GM10266 (cell line): ENCODE measurements at regions not wholly inside any gene's neighbourhood (a gene's known extent, or its start where the extent isn't known, plus 50 kb on each side); places are given as distances from the start of the nearest gene placed in this dataset.

Experiments used
- DNase-seq: peaks from one replicate; pipeline ENCODE4 v3.0.0; 2012; ENCODE audit errors: extremely low spot score
- TF ChIP-seq, protein P1 (sequence below): IDR thresholded peaks from 2 replicates; pipeline ENCODE4 v1.5.1; 2012; ENCODE audit warnings: mild to moderate bottlenecking, low read depth; ENCODE audit not compliant: control insufficient read depth, insufficient read depth; ENCODE audit errors: missing control alignments

DNA sequence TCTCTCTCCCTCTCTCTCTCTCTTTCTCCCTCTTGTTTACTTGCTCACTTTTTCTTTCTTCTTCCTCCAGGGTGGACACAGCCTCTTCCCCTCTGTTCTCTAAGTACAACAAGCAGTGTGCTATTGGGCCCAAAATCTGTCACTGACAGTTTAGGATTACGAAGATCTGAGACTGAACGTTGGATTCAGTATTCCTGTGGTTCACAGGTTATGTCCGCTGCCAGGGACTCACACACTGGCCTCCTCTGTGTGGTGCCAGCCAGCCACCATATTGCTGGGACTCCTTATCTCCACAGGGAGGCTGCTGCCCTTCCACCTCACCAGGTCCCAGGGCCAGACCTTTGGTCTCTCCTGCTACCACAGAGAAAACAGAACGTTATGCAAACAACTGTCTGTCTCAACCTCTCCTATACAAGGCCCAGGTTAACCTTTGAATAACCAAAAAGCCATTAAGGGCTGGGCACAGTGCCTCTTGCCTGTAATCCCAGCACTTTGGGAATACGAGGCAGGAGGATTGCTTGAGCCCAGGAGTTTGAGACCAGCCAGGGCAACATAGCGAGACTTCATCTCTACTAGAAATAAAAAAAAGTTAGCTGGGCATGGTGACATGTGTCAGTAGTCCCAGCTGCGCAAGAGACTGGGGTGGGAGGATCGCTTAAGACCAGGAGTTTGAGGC lies 171.9 kb upstream of the RAB4A start:
- DNase-seq = no peak
- TF ChIP-seq, protein P1, sequence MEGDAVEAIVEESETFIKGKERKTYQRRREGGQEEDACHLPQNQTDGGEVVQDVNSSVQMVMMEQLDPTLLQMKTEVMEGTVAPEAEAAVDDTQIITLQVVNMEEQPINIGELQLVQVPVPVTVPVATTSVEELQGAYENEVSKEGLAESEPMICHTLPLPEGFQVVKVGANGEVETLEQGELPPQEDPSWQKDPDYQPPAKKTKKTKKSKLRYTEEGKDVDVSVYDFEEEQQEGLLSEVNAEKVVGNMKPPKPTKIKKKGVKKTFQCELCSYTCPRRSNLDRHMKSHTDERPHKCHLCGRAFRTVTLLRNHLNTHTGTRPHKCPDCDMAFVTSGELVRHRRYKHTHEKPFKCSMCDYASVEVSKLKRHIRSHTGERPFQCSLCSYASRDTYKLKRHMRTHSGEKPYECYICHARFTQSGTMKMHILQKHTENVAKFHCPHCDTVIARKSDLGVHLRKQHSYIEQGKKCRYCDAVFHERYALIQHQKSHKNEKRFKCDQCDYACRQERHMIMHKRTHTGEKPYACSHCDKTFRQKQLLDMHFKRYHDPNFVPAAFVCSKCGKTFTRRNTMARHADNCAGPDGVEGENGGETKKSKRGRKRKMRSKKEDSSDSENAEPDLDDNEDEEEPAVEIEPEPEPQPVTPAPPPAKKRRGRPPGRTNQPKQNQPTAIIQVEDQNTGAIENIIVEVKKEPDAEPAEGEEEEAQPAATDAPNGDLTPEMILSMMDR = no peak

DNA sequence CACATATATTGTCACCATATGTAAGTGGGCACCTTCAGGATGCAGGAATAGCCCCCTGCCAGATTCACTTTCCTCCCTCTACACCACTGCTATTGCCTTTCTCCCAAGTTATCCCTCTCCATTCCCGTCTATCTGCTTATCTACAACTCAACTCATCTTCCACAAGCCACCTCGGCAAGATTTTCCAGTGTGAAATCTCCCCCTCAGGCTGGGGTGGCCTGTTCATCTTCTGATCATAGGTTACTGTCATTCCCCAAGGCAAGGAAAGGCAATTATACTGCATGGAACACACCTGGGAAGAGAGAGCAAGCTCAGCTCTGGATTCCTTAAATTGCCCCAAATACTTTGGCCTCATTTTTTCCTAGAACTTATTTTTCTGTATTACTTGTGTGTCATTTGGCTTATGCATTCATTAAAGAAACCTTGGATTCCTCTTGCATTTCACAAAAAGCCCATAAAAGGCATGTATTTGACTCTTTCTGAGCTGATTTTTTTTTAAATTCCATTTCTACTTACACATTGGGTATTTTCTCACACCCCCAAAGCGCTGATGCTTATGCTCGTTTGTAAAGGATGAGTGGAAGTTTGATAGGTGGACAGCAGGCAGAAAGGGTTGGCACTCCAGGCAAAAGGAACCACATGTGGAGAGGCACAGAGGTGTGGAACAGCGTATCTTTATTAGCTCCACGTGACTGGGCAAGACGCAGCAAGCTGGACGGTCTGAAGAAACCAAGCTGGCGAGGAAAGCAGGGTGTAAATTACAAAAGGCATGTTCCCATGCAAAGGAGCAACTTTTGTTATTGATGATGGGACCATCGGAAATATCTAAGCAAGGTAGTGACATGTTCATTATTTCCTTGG lies 169.7 kb upstream of the RAB4A start:
- TF ChIP-seq, protein P1 = no peak
- DNase-seq = no peak

DNA sequence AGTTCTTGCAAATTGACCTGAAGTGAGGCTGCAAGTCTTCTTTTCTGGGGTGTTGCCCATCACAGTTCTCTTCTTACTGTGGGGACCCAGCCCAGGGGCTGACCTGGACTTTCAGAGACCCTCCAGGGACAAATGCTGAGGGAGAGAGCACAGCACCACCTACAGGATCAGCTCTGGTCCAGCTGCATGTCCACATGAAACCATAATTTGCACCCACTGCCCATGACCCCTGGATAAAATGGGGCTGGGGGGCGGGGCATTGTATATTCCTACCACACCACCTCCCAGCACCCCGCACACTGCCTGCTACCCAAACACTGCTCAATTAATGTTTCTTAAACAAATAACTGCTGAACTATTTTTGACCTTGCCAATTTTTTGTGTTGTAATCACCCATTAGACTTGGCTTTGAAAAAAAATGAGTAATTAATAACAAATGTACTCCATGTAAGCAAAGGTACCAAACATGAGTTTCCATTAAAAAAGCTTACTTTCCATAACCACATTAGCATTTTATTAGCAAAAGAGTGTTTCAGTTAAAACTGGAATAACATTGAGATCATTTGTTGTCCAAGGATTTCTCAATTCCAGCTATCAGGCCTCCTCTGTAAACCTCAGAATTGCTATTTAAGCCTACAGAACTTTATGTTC lies 168.0 kb upstream of the RAB4A start:
- TF ChIP-seq, protein P1 = no peak
- DNase-seq = no peak

DNA sequence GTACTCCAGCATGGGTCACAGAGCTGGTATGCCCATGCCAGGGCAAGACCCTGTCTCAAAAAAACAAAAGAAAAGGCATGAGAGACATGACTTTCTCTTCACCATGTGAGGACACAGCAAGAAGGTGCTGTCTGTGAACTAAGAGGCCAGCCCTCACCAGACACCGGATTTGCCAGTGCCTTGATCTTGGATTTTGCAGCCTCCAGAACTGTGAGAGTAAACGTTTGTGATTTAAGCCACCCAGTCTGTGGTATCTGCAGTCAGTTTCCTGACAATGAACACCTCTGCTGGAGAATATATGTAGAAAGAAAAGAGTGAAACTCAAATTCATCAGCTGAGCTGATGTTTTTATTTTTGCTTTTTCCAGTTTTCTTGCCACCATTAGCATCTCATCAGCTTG lies 166.3 kb upstream of the RAB4A start:
- TF ChIP-seq, protein P1 = no peak
- no peak for DNase-seq

DNA sequence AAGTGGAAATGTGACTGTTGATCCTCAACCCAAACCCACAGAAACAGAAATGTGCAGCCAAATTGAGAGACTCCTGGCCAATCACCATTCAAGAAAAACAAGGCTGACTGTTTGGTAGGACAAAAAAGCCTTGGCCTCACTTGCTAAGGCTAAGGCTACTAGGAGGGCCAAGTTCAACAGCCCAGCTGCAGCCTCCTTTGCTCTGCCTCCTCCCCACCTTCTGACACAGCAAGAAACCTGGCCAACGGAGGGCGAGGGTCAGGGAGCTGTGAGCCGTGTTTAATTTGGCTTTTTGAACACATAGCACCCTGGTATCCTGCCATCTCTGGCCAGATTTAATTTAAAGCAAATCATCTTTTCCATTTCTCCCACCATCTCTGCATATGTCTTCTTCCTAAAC lies 165.8 kb upstream of the RAB4A start:
- DNase-seq = no peak
- TF ChIP-seq, protein P1 = no peak

DNA sequence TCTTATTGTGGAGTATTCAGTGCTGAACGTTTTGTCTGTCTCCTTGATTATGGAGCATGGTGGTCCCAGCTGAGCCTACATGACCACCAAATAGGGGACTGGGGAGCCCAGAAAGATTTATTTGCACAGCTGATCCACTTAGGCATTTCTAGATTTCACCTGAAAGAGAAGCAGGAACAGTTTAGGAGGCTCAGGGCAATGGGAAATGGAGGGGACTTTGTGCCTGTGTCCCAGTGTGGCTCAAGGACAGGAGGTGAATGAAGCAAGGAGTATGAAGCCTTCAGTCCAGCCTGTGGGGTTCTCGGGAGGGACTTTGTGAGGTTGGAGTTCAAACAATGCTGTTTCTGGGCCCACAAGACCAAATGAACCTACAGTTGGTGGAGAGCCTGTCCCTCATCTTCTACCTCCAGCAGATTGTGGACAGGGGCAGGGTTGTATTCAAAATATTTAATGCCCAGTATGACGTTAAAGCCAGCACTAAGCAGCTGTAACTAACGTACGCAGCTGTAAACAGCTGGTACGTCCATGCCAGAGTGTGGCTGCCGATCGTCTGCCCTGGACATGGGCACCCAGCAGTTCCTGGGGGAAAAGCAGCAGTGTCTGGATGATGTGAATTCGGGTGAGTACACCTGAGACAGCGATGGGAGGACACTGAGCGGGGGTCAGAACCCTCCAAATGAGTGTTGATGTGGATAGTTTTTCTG lies 164.9 kb upstream of the RAB4A start:
- DNase-seq = no peak
- TF ChIP-seq, protein P1 = no peak
